AG20443 (cell line): ENCODE measurements at regions not wholly inside any gene's neighbourhood (a gene's known extent, or its start where the extent isn't known, plus 50 kb on each side); places are given as distances from the start of the nearest gene placed in this dataset.
"Not testable (repeated sequence)": the region's sequence is repeated elsewhere in the genome, so short reads cannot be mapped to it uniquely, and the experiment has no call there.

Experiments
- DNase-seq: peaks from one replicate; pipeline ENCODE4 v3.0.0; 2012; ENCODE audit warnings: low spot score, mixed read lengths

GRCh38 chr7:142534726-142535122 is 214.5 kb upstream of the PRSS1 start:
- no peak for DNase-seq

- no peak for DNase-seq
These were observed 215.4 kb upstream of the PRSS1 start for GRCh38 chr7:142533920-142534319.

GRCh38 chr7:142529591-142529990 is 219.7 kb upstream of the PRSS1 start:
- no peak for DNase-seq

DNA sequence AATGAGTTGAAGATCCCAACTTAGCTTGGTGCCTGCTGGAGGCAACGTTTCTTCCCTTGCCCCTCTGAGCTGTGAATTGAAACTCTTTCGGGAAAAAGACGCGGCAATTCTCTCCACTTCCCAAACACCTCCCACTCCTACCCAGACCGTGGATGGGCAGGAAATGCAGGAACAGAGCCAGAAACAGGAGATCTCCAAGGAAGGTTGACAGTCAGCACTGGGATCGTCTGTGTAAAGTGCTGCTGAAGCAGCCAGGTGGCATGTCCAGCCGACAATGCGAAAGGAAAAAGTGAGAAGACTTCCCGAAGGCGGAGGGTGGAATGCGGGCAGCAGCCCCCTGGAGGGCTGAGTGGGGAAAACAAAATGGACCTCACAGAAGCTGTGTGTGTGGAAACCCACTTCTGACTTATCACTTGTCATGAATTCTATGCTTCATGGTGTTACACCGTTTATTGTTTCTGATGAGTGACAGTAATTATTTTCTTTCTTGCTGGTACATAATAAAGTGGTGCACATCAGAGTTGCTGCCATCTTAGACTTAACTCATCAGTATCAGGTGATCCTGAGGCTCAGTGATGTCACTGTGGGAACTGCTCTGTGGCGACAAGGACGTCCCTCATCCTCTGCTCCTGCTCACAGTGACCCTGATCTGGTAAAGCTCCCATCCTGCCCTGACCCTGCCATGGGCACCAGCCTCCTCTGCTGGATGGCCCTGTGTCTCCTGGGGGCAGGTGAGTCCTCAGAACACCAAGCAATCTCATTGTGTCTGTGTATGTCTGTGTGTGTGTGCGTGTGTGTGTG is 220.5 kb upstream of the PRSS1 start:
- DNase-seq = no peak

- no peak for DNase-seq
These were observed 225.3 kb upstream of the PRSS1 start for GRCh38 chr7:142523821-142524460.

GRCh38 chr7:142522735-142523134 is 226.5 kb upstream of the PRSS1 start:
- DNase-seq = no peak

DNA sequence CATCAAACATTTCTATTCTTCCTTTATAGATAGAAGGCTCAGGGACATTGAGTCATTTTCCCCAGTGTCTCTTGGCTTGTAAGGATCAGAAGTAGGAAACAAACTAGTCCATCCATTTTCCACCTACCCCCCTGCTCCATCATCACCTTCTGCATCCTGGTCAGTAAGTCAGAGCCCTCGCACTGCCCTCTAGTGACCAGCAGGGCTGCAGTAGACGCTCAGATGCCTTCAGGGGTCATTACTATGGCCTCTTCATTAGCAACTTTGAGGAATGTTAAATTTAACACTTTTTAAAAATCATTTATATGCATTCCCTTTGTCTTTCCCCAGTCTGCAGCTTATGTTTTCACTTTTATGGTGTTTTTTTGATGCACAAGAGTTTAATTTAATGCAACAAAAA is 228.4 kb upstream of the PRSS1 start:
- DNase-seq = not testable (repeated sequence)

DNA sequence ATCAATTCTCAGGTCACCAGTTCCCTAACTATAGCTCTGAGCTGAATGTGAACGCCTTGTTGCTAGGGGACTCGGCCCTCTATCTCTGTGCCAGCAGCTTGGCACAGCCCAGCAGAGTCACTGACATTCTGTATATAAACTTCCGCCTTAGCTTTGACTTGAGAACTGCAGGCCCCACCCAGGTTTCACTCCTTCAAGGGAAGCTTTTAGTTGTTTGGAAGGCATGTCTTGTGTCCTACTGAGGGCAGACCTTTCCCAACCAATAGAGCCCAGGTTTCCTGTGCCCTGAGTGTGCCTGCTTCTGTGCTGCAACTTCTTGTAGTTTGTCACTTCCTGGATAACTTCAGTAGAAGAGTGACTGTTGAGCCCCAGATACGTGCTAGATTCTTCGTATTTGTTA is 228.8 kb upstream of the PRSS1 start:
- DNase-seq = not testable (repeated sequence)

DNA sequence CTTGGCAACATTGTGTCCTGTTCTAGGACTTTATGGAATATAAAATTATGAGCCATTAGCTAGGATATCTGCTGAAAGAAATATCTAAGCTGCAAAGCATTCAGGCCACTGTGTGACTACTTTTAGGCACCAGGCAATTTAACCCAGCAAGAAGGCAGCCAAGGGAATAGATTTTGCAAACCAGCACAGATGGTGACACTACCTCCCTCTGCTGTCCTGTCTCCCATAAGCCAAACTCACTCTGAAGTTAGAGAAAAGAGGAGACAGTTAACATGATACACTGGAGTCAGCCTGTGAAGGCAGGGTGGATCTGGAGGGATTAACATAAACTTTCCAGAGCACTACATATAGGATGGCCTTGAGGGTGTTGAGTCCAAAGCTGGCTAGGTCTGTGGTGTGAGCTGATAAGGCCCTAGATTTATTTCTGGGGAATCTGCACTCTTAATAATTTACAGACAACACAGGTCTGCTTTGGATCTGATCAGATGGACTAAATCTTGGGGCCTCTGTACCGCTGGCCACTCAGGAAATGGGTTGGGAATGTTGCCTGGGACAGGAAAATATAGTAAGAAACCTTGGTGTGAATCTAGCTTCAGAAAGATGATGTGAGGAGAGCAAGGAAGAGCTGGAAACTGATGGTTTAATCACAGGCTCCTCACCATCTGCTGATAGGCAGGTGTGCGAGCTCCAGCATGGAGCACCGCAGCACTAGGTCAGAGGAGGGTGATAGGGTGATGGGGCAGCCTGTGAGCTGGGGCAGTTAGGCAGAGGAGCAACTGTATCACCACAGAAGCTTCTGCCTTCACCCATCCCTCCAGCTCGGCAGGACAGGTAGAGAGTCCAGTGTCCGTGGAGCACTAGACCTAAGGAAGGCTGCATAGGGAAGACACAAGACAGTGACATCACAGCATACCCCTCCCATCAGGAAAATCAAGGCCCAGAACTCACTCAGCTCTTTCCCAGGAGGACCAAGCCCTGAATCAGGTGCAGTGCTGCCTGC is 229.9 kb upstream of the PRSS1 start:
- DNase-seq = no peak

DNA sequence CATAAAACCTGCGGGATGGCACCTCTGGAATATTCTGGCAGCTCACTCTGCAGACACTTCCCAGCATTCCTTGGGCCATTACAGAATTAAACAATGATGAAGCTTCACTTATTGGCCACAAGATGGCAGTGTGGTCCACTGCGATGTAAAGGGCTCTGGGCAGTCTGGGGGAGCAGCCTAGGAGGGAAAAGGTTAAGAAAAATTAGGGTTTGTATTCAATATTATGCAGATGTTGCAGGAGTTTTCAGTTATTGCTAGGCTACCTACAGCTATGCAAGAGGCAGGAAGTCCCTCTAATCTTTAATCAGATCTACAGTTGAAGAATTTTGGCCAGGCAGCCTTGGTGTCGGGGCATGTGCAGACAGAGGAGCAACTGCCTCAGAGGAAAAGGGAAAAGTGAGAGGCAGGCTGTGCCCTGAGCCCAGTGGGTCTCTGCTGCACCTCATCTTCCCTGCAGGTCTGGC is 233.2 kb upstream of the PRSS1 start:
- DNase-seq = peak; percentile 71

GRCh38 chr7:142514716-142515115 is 234.6 kb upstream of the PRSS1 start:
- not testable (repeated sequence) for DNase-seq

DNA sequence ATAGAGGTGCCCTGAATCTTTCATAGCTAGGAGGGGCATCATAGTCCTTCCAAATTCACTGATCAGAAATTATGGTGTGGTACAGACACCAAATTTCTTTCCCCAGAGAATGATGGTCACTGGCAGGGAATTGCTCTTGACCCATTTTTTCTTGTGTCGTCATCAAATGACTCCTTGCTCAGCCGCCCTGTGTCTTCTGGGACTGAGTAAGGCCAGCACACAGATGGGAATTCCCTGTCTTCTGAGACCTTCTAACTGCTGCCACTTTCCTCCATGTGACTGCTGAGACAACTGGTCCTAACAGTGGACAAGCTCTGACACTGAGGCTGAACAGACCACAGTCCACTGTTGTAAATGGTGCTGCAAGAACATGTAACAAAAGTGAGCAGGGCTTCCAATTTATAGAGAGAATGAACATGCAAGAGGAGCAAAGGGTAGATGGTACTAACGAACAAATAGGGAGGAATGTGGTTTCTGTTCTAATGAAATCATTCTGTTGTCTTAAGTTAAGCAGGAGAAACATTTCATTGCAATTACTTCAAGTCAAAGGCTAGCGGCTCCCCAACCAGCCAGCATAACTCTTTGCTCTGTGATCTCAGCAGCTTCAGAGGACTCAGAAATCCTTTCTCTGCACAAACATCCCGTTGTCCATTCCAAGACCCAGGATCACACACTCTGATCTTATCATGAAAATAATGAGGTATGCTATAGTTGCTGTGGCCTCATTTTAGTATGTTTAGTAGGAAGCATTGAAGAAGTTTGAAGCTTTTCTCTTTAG is 235.9 kb upstream of the PRSS1 start:
- no peak for DNase-seq

GRCh38 chr7:142511801-142512200 is 237.5 kb upstream of the PRSS1 start:
- DNase-seq = no peak

- DNase-seq = no peak
These were observed 237.9 kb upstream of the PRSS1 start for GRCh38 chr7:142511374-142511773.

DNA sequence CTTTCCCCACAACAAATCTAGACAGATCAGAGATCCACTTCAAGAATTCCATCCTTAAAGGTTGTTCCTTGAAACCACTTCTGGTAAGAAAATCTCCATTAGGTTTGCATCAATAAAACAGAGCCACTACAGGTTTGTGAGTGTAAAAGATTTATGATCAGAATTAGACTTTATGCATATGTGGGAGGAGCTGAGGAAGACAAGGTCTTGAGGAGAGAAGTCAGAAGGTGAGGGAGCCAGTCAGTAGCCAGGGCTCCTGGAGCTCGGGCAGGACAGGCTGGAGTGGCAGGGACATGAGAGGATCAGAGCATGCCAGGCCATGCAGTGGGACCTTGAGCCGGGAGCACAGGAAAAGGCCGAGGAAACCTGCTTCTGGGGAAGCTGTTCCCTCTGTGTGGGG is 240.0 kb upstream of the PRSS1 start:
- DNase-seq = not testable (repeated sequence)

- no peak for DNase-seq
These were observed 241.0 kb upstream of the PRSS1 start for GRCh38 chr7:142508251-142508650.

GRCh38 chr7:142507799-142508198 is 241.5 kb upstream of the PRSS1 start:
- DNase-seq = no peak

- DNase-seq = not testable (repeated sequence)
These were observed 242.2 kb upstream of the PRSS1 start for GRCh38 chr7:142507066-142507465.

DNA sequence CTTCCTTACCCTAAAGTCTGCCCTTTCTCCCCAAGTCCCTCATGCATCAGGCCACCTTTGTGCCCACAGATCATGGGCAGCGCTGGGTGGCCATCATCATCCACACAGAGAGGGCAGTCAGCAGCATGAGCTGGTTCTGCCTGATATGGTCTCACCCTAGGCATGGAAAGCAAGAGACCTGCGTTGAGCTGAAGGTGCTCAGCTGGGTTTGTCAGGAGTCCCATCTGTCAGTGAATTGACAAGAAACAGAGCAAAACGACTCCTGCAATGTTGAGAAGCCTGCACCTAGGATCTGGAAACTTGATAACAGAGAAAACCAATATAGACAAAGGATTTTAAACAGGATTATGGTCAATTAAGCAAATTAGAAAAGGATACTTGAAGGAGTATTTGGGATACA is 242.7 kb upstream of the PRSS1 start:
- no peak for DNase-seq

GRCh38 chr7:142503949-142504348 is 245.3 kb upstream of the PRSS1 start:
- DNase-seq = not testable (repeated sequence)

- no peak for DNase-seq
These were observed 245.2 kb upstream of the PRSS58 start for GRCh38 chr7:142503036-142503435.
